ENCODE measurements at regions not wholly inside any gene's neighbourhood (a gene's known extent, or its start where the extent isn't known, plus 50 kb on each side); places are given as distances from the start of the nearest gene placed in this dataset.

- peaks cover 10% of the 10 kb centered on the region for H3K4me1 Mint-ChIP-seq
- TF ChIP-seq ZNF281 (CRISPR knock-in tag; IDR thresholded peaks at IDR 0.05) (no peak), ELF4 (CRISPR knock-in tag; IDR thresholded peaks at IDR 0.05; ENCODE audit: low read depth) (no peak), AFF4 (CRISPR knock-in tag; IDR thresholded peaks at IDR 0.05; ENCODE audit: borderline replicate concordance) (no peak), NR3C1 (CRISPR knock-in tag; conservative IDR thresholded peaks at IDR 0.05; ENCODE audit: low read depth) (no peak), CREM (CRISPR knock-in tag; IDR thresholded peaks at IDR 0.05) (no peak), ZNF396 (CRISPR knock-in tag; IDR thresholded peaks at IDR 0.05; ENCODE audit: borderline replicate concordance) (no peak), PREB (CRISPR knock-in tag; IDR thresholded peaks at IDR 0.05; ENCODE audit: borderline replicate concordance) (no peak), CREB1 (CRISPR knock-in tag; IDR thresholded peaks at IDR 0.05) (no peak), CDX4 (CRISPR knock-in tag; IDR thresholded peaks at IDR 0.05; ENCODE audit: borderline replicate concordance) (no peak), ZBTB21 (CRISPR knock-in tag; IDR thresholded peaks at IDR 0.05; ENCODE audit: borderline replicate concordance) (no peak), SMAD4 (CRISPR knock-in tag; IDR thresholded peaks at IDR 0.05) (no peak), AR (CRISPR knock-in tag; IDR thresholded peaks at IDR 0.05) (no peak), ATF1 (CRISPR knock-in tag; IDR thresholded peaks at IDR 0.05) (no peak), CBFB (CRISPR knock-in tag; IDR thresholded peaks at IDR 0.05; ENCODE audit: low read depth) (no peak), ETV6 (CRISPR knock-in tag; IDR thresholded peaks at IDR 0.05) (no peak), KAT7 (CRISPR knock-in tag; IDR thresholded peaks at IDR 0.05; ENCODE audit: borderline replicate concordance) (no peak), ESRRA (CRISPR knock-in tag; IDR thresholded peaks at IDR 0.05; ENCODE audit: borderline replicate concordance) (no peak)
- CTCF ChIA-PET = no interaction called here
- H3K9me3 Mint-ChIP-seq = peaks cover 46% of the 10 kb centered on the region
- DNase-seq (ENCODE audit: low spot score) (no peak), ATAC-seq (no peak)
- H3K27me3 Mint-ChIP-seq (ENCODE audit: low read depth) = no peaks in the 10 kb centered on the region; the same call in 1 of the 2 replicates
- H3K36me3 Mint-ChIP-seq = peaks cover 36% of the 10 kb centered on the region
- no peak overlapping the region for H3K4me3 Mint-ChIP-seq
- H3K27ac Mint-ChIP-seq = no peak overlapping the region
- POLR2A ChIA-PET = no interaction called here
Measured at GRCh38 chr3:168155303-168155702, 59.6 kb upstream of the GOLIM4 start.
